ENCODE measurements at regions not wholly inside any gene's neighbourhood (a gene's known extent, or its start where the extent isn't known, plus 50 kb on each side); places are given as distances from the start of the nearest gene placed in this dataset.

- Histone ChIP-seq H3K27ac (ENCODE audit: extremely low read length, insufficient read depth, low read length) (no peak overlapping the region), H3K79me2 (ENCODE audit: insufficient read depth, low read length) (no peaks in the 10 kb centered on the region), H2AFZ (ENCODE audit: low read length) (no peak overlapping the region), H3K36me3 (replicated peaks in 1 of 2; ENCODE audit: control insufficient read depth in 1 of 2, insufficient read depth in 2 of 2, low read length in 2 of 2) (no peaks in the 10 kb centered on the region), H3K9me3 (ENCODE audit: low read length) (no peaks in the 10 kb centered on the region), H3K4me2 (ENCODE audit: low read depth, low read length) (no peak overlapping the region), H3K27me3 (ENCODE audit: control insufficient read depth in 1 of 2, insufficient read depth in 2 of 2, low read length in 2 of 2) (peaks cover 0 to 16% of the 10 kb centered on the region in 2 experiments; a peak in 2 of 5 replicates), H3K9ac (ENCODE audit: insufficient read depth, low read depth, low read length) (no peak overlapping the region), H3K4me3 (replicated peaks in 1 of 3; ENCODE audit: insufficient read depth in 1 of 3, low read depth in 2 of 3, low read length in 3 of 3) (no peak overlapping the region), H4K20me1 (ENCODE audit: insufficient read depth, low read length) (no peaks in the 10 kb centered on the region), H3K4me1 (ENCODE audit: insufficient read depth, low read length) (no peaks in the 10 kb centered on the region)
- WGBS (ENCODE audit: low lambda C conversion rate) = 0% methylated on average over 3 of the region's 5 CpGs
- ChIA-PET CTCF (ENCODE audit: low intra/inter-chr PET ratio, low total read pairs) (no interaction called here), POLR2A (no interaction called here)
- no TSS peak for BruUV-seq (replicated peaks)
- DNase-seq (ENCODE audit: low spot score) (no peak), ATAC-seq (no peak), FAIRE-seq (no peak)
- intact Hi-C loops (cut with micrococcal nuclease; ENCODE audit: unreplicated experiment) (no loop called here), in situ Hi-C loops (cut with HindIII; ENCODE audit: extremely low pct_ligation_motif_present, low pct_unique_long_range_greater_than_20kb) (no loop called here)
- TF ChIP-seq NBN (conservative IDR thresholded peaks at IDR 0.05) (no peak), ZNF558 (CRISPR knock-in tag; IDR thresholded peaks at IDR 0.05; ENCODE audit: borderline replicate concordance) (no peak), SATB2 (CRISPR knock-in tag; IDR thresholded peaks at IDR 0.05) (no peak), XBP1 (CRISPR knock-in tag; IDR thresholded peaks at IDR 0.05) (no peak), ZNF562 (CRISPR knock-in tag; IDR thresholded peaks at IDR 0.05; ENCODE audit: borderline replicate concordance) (no peak), NR0B2 (CRISPR knock-in tag; IDR thresholded peaks at IDR 0.05) (no peak), ZNF10 (CRISPR knock-in tag; IDR thresholded peaks at IDR 0.05; ENCODE audit: borderline replicate concordance, low read depth) (no peak), ZFP36 (IDR thresholded peaks at IDR 0.05; ENCODE audit: borderline replicate concordance, low read depth, low read length, partially characterized antibody) (no peak), HINFP (CRISPR knock-in tag; IDR thresholded peaks at IDR 0.05; ENCODE audit: low read depth) (no peak), ZNF543 (CRISPR knock-in tag; IDR thresholded peaks at IDR 0.05) (no peak), CBFB (CRISPR knock-in tag; IDR thresholded peaks at IDR 0.05) (no peak), ZNF883 (CRISPR knock-in tag; IDR thresholded peaks at IDR 0.05; ENCODE audit: not compliant biosample characterization) (no peak), ZNF589 (CRISPR knock-in tag; conservative IDR thresholded peaks at IDR 0.05) (no peak), GABPA (IDR thresholded peaks at IDR 0.05; ENCODE audit: low read depth, low read length) (no peak), GABPA (CRISPR knock-in tag; IDR thresholded peaks at IDR 0.05; ENCODE audit: low read depth) (no peak), ZMYM4 (CRISPR knock-in tag; IDR thresholded peaks at IDR 0.05) (no peak), GPN1 (CRISPR knock-in tag; IDR thresholded peaks at IDR 0.05; ENCODE audit: borderline replicate concordance) (no peak), ZNF678 (CRISPR knock-in tag; IDR thresholded peaks at IDR 0.05) (no peak)
Measured at GRCh38 chr10:128563387-128563786, 437.2 kb upstream of the MKI67 start.

All from HepG2 (cell line).